Colonic mucosa (tissue), 4 donors: ENCODE measurements at regions not wholly inside any gene's neighbourhood (a gene's known extent, or its start where the extent isn't known, plus 50 kb on each side); places are given as distances from the start of the nearest gene placed in this dataset.

ENCODE experiments used
- DNase-seq: peaks from one replicate; pipeline ENCODE4 v3.0.0-alpha.2; 2020
- H3K27ac ChIP-seq: fragments of 200-600 bp; one replicate; pipeline ENCODE4 v1.8.0; 2021
- H3K27me3 ChIP-seq: fragments of 200-600 bp; one replicate; pipeline ENCODE4 v1.8.0; 2021
- H3K36me3 ChIP-seq: fragments of 200-600 bp; one replicate; pipeline ENCODE4 v1.8.0; 2021
- H3K4me1 ChIP-seq: fragments of 200-600 bp; one replicate; pipeline ENCODE4 v1.8.0; 2021; ENCODE audit warnings: mild to moderate bottlenecking
- H3K4me3 ChIP-seq: fragments of 200-600 bp; one replicate; pipeline ENCODE4 v1.8.0; 2021
- H3K9ac ChIP-seq, 2 donors: one replicate each; pipeline ENCODE4 v1.7.0; 2013; ENCODE audit warnings: control low read depth in 2 of 2, low read depth in 2 of 2, low read length in 2 of 2
- H3K9me3 ChIP-seq: fragments of 200-600 bp; one replicate; pipeline ENCODE4 v1.8.0; 2021
- CTCF ChIP-seq: fragments of 200-600 bp; IDR thresholded peaks from one replicate; pipeline ENCODE4 v1.8.0; 2022; ENCODE audit warnings: antibody characterized with exemption, mild to moderate bottlenecking
- intact Hi-C: fragments of 100-400 bp; cut with DNase I; formaldehyde crosslinking; loops from one replicate; pipeline ENCODE4 v1.14.1; 2022
- donor health status: healthy.
- donor health status: DM: no; HTN: no; CAD: no.
- donor health status: DM: no; HTN: no; CAD: no.

- Histone ChIP-seq H3K27me3 (no peaks in the 10 kb centered on the region), H3K4me3 (no peak overlapping the region), H3K27ac (no peak overlapping the region), H3K4me1 (no peaks in the 10 kb centered on the region), H3K36me3 (no peaks in the 10 kb centered on the region), H3K9ac (no peak overlapping the region), H3K9me3 (no peaks in the 10 kb centered on the region)
- intact Hi-C loops = no loop called here
- no peak for TF ChIP-seq CTCF
- no peak for DNase-seq
Measured at GRCh38 chr10:53574024-53574423, 801.4 kb upstream of the MBL2 start.

GRCh38 chr10:53573498-53573897 lies 800.9 kb upstream of the MBL2 start:
- TF ChIP-seq CTCF = no peak
- Histone ChIP-seq H3K27ac (no peak overlapping the region), H3K27me3 (no peaks in the 10 kb centered on the region), H3K9ac (no peak overlapping the region), H3K36me3 (no peaks in the 10 kb centered on the region), H3K9me3 (no peaks in the 10 kb centered on the region), H3K4me1 (no peaks in the 10 kb centered on the region), H3K4me3 (no peak overlapping the region)
- no peak for DNase-seq
- intact Hi-C loops = no loop called here

GRCh38 chr10:53572799-53573198 lies 800.2 kb upstream of the MBL2 start:
- Histone ChIP-seq H3K4me1 (no peaks in the 10 kb centered on the region), H3K36me3 (no peaks in the 10 kb centered on the region), H3K9me3 (no peaks in the 10 kb centered on the region), H3K27ac (no peak overlapping the region), H3K4me3 (no peak overlapping the region), H3K9ac (no peak overlapping the region), H3K27me3 (no peaks in the 10 kb centered on the region)
- no peak for TF ChIP-seq CTCF
- no peak for DNase-seq
- intact Hi-C loops = no loop called here

GRCh38 chr10:53570221-53570620 lies 797.6 kb upstream of the MBL2 start:
- H3K27ac ChIP-seq = no peak overlapping the region
- H3K9me3 ChIP-seq = no peaks in the 10 kb centered on the region
- H3K9ac ChIP-seq = no peak overlapping the region
- no peak for DNase-seq
- H3K36me3 ChIP-seq = no peaks in the 10 kb centered on the region
- H3K27me3 ChIP-seq = no peaks in the 10 kb centered on the region
- H3K4me1 ChIP-seq = no peaks in the 10 kb centered on the region
- no peak for TF ChIP-seq CTCF
- H3K4me3 ChIP-seq = no peak overlapping the region
- intact Hi-C loops = no loop called here

GRCh38 chr10:53569455-53569854 lies 796.9 kb upstream of the MBL2 start:
- no peak overlapping the region for H3K27ac ChIP-seq
- H3K4me1 ChIP-seq = no peaks in the 10 kb centered on the region
- no peak for DNase-seq
- intact Hi-C loops = no loop called here
- H3K36me3 ChIP-seq = no peaks in the 10 kb centered on the region
- TF ChIP-seq CTCF = no peak
- no peak overlapping the region for H3K4me3 ChIP-seq
- H3K9ac ChIP-seq = no peak overlapping the region
- H3K27me3 ChIP-seq = no peaks in the 10 kb centered on the region
- H3K9me3 ChIP-seq = no peaks in the 10 kb centered on the region

- TF ChIP-seq CTCF = no peak
- DNase-seq = no peak
- H3K4me3 ChIP-seq = no peak overlapping the region
- no peaks in the 10 kb centered on the region for H3K27me3 ChIP-seq
- H3K27ac ChIP-seq = no peak overlapping the region
- no peaks in the 10 kb centered on the region for H3K4me1 ChIP-seq
- H3K9ac ChIP-seq = no peak overlapping the region
- no peaks in the 10 kb centered on the region for H3K36me3 ChIP-seq
- intact Hi-C loops = no loop called here
- no peaks in the 10 kb centered on the region for H3K9me3 ChIP-seq
Measured at GRCh38 chr10:53548664-53549063, 776.1 kb upstream of the MBL2 start.
